ENCODE measurements at regions not wholly inside any gene's neighbourhood (a gene's known extent, or its start where the extent isn't known, plus 50 kb on each side); places are given as distances from the start of the nearest gene placed in this dataset.

GRCh38 chr22:48091060-48091650 is 1328.7 kb downstream of the TBC1D22A start:
- Histone ChIP-seq H3K27me3 (ENCODE audit: control insufficient read depth, insufficient read depth, low read length) (no peaks in the 10 kb centered on the region), H3K4me3 (ENCODE audit: low read depth, low read length) (no peak overlapping the region), H3K36me3 (ENCODE audit: control insufficient read depth, insufficient read depth, low read length) (no peaks in the 10 kb centered on the region)
- TF ChIP-seq CTCF (IDR thresholded peaks at IDR 0.05; ENCODE audit: insufficient read depth, low read length, severe bottlenecking) = no peak
- DNase-seq (ENCODE audit: low read depth) (no peak), FAIRE-seq (no peak)

GRCh38 chr22:48090332-48090672 is 1327.9 kb downstream of the TBC1D22A start:
- FAIRE-seq (no peak), DNase-seq (ENCODE audit: low read depth) (no peak)
- H3K36me3 ChIP-seq (ENCODE audit: control insufficient read depth, insufficient read depth, low read length) = no peaks in the 10 kb centered on the region
- H3K27me3 ChIP-seq (ENCODE audit: control insufficient read depth, insufficient read depth, low read length) = no peaks in the 10 kb centered on the region
- TF ChIP-seq CTCF (IDR thresholded peaks at IDR 0.05; ENCODE audit: insufficient read depth, low read length, severe bottlenecking) = no peak
- H3K4me3 ChIP-seq (ENCODE audit: low read depth, low read length) = no peak overlapping the region

GRCh38 chr22:48089601-48090331 is 1327.3 kb downstream of the TBC1D22A start:
- TF ChIP-seq CTCF (IDR thresholded peaks at IDR 0.05; ENCODE audit: insufficient read depth, low read length, severe bottlenecking) = no peak
- H3K4me3 ChIP-seq (ENCODE audit: low read depth, low read length) = no peak overlapping the region
- no peaks in the 10 kb centered on the region for H3K36me3 ChIP-seq (ENCODE audit: control insufficient read depth, insufficient read depth, low read length)
- FAIRE-seq = no peak
- DNase-seq (ENCODE audit: low read depth) = no peak
- H3K27me3 ChIP-seq (ENCODE audit: control insufficient read depth, insufficient read depth, low read length) = no peaks in the 10 kb centered on the region

GRCh38 chr22:48088926-48089536 is 1326.6 kb downstream of the TBC1D22A start:
- DNase-seq (ENCODE audit: low read depth) = no peak
- no peak for TF ChIP-seq CTCF (IDR thresholded peaks at IDR 0.05; ENCODE audit: insufficient read depth, low read length, severe bottlenecking)
- no peaks in the 10 kb centered on the region for H3K36me3 ChIP-seq (ENCODE audit: control insufficient read depth, insufficient read depth, low read length)
- H3K27me3 ChIP-seq (ENCODE audit: control insufficient read depth, insufficient read depth, low read length) = no peaks in the 10 kb centered on the region
- H3K4me3 ChIP-seq (ENCODE audit: low read depth, low read length) = no peak overlapping the region
- no peak for FAIRE-seq

GRCh38 chr22:48088251-48088650 is 1325.8 kb downstream of the TBC1D22A start:
- FAIRE-seq (no peak), DNase-seq (ENCODE audit: low read depth) (no peak)
- TF ChIP-seq CTCF (IDR thresholded peaks at IDR 0.05; ENCODE audit: insufficient read depth, low read length, severe bottlenecking) = no peak
- H3K4me3 ChIP-seq (ENCODE audit: low read depth, low read length) = no peak overlapping the region
- H3K36me3 ChIP-seq (ENCODE audit: control insufficient read depth, insufficient read depth, low read length) = no peaks in the 10 kb centered on the region
- H3K27me3 ChIP-seq (ENCODE audit: control insufficient read depth, insufficient read depth, low read length) = no peaks in the 10 kb centered on the region

Measured in bronchial epithelial cell (primary cell).